OCI-LY1 (cell line): ENCODE measurements at regions not wholly inside any gene's neighbourhood (a gene's known extent, or its start where the extent isn't known, plus 50 kb on each side); places are given as distances from the start of the nearest gene placed in this dataset.

Experiments
- H2AFZ ChIP-seq: fragments of 200-600 bp; sonication (generic), shearing (Covaris generic); 2 replicates; pipeline ENCODE4 v1.6.0; 2014; ENCODE audit warnings: antibody characterized with exemption, mild to moderate bottlenecking, low read length
- H3F3A ChIP-seq: fragments of 200-600 bp; sonication (generic), shearing (Covaris generic); 2 replicates; pipeline ENCODE4 v1.6.0; 2014; ENCODE audit warnings: mild to moderate bottlenecking, antibody characterized with exemption, low read length, moderate library complexity; ENCODE audit not compliant: insufficient read depth
- H3K27ac ChIP-seq: fragments of 200-600 bp; sonication (generic); 2 replicates; pipeline ENCODE4 v1.5.1; 2014; ENCODE audit warnings: low read length, mixed run types, mild to moderate bottlenecking, low read depth; ENCODE audit not compliant: poor library complexity, severe bottlenecking
- H3K27me3 ChIP-seq: fragments of 200-600 bp; sonication (generic); 2 replicates; pipeline ENCODE4 v1.6.0; 2014; ENCODE audit warnings: antibody characterized with exemption, mild to moderate bottlenecking, low read length, moderate library complexity; ENCODE audit not compliant: insufficient read depth
- H3K36me3 ChIP-seq: fragments of 200-600 bp; sonication (generic); 2 replicates; pipeline ENCODE4 v1.6.1; 2014; ENCODE audit warnings: mild to moderate bottlenecking, antibody characterized with exemption, low read length, moderate library complexity, mixed read lengths; ENCODE audit not compliant: insufficient read depth
- H3K4me1 ChIP-seq: fragments of 200-600 bp; sonication (generic); 2 replicates; pipeline ENCODE4 v1.5.1; 2014; ENCODE audit warnings: mild to moderate bottlenecking, low read length, moderate library complexity; ENCODE audit not compliant: insufficient read depth, severe bottlenecking
- H3K4me2 ChIP-seq: fragments of 200-600 bp; sonication (generic), shearing (Covaris generic); 2 replicates; pipeline ENCODE4 v1.6.1; 2014; ENCODE audit warnings: low read length
- H3K4me3 ChIP-seq: fragments of 200-600 bp; sonication (generic); 2 replicates; pipeline ENCODE4 v1.5.1; 2014; ENCODE audit warnings: low read length, low read depth, mild to moderate bottlenecking, mixed read lengths; ENCODE audit not compliant: poor library complexity, severe bottlenecking
- H3K79me2 ChIP-seq: fragments of 200-600 bp; shearing (Covaris generic); 2 replicates; pipeline ENCODE4 v1.6.1; 2016; ENCODE audit warnings: mixed run types, low read length, mixed read lengths; ENCODE audit not compliant: insufficient read depth
- H3K9ac ChIP-seq: fragments of 200-600 bp; sonication (generic), shearing (Covaris generic); 2 replicates; pipeline ENCODE4 v1.6.1; 2014; ENCODE audit warnings: mild to moderate bottlenecking, low read length, mixed read lengths
- H3K9me2 ChIP-seq: fragments of 200-600 bp; sonication (generic), shearing (Covaris generic); 2 replicates; pipeline ENCODE4 v1.6.1; 2014; ENCODE audit warnings: low read depth, mild to moderate bottlenecking, low read length, mixed read lengths
- H3K9me3 ChIP-seq: fragments of 200-600 bp; shearing (Covaris generic); 2 replicates; pipeline ENCODE4 v1.6.1; 2014; ENCODE audit warnings: low read length, mixed read lengths
- H4K20me1 ChIP-seq: fragments of 200-600 bp; sonication (generic), shearing (Covaris generic); 2 replicates; pipeline ENCODE4 v1.6.0; 2016; ENCODE audit warnings: mild to moderate bottlenecking, low read length; ENCODE audit not compliant: insufficient read depth
- CTCF ChIP-seq: fragments of 200-600 bp; sonication (generic), shearing (Covaris generic); IDR thresholded peaks from 2 replicates; pipeline ENCODE4 v1.5.1; 2017; ENCODE audit warnings: mild to moderate bottlenecking, antibody characterized with exemption, low read length, moderate library complexity, mixed read lengths
- EZH2 ChIP-seq: fragments of 200-600 bp; sonication (generic), shearing (Covaris generic); IDR thresholded peaks from 2 replicates; pipeline ENCODE4 v1.8.0; 2017; ENCODE audit warnings: borderline replicate concordance, mixed run types, mild to moderate bottlenecking, antibody characterized with exemption, low read length, moderate library complexity, mixed read lengths

GRCh38 chr3:117084739-117085270 lies 375.2 kb downstream of the TUSC7 start:
- Histone ChIP-seq H3K4me1 (no peaks in the 10 kb centered on the region), H2AFZ (no peak overlapping the region), H3K9ac (no peak overlapping the region), H3K4me3 (no peak overlapping the region), H3K27me3 (no peaks in the 10 kb centered on the region), H3K4me2 (no peak overlapping the region), H4K20me1 (no peaks in the 10 kb centered on the region), H3K9me2 (no peaks in the 10 kb centered on the region), H3K9me3 (no peaks in the 10 kb centered on the region), H3F3A (no peaks in the 10 kb centered on the region), H3K36me3 (no peaks in the 10 kb centered on the region), H3K27ac (no peak overlapping the region), H3K79me2 (no peaks in the 10 kb centered on the region)
- TF ChIP-seq CTCF, result no peak
- no peak for TF ChIP-seq EZH2

GRCh38 chr3:117091676-117092075 lies 382.1 kb downstream of the TUSC7 start:
- Histone ChIP-seq H3K9ac (no peak overlapping the region), H3K9me3 (no peaks in the 10 kb centered on the region), H3K27me3 (no peaks in the 10 kb centered on the region), H3K27ac (no peak overlapping the region), H3K4me1 (no peaks in the 10 kb centered on the region), H4K20me1 (no peaks in the 10 kb centered on the region), H3K36me3 (no peaks in the 10 kb centered on the region), H3K4me2 (no peak overlapping the region), H3K9me2 (no peaks in the 10 kb centered on the region), H2AFZ (no peak overlapping the region), H3K79me2 (no peaks in the 10 kb centered on the region), H3F3A (no peaks in the 10 kb centered on the region), H3K4me3 (no peak overlapping the region)
- TF ChIP-seq EZH2 (no peak), CTCF (no peak)

GRCh38 chr3:117096549-117096948 lies 387.0 kb downstream of the TUSC7 start:
- no peaks in the 10 kb centered on the region for H3K36me3 ChIP-seq
- H3K4me1 ChIP-seq, result no peaks in the 10 kb centered on the region
- H3K4me2 ChIP-seq, result no peak overlapping the region
- no peaks in the 10 kb centered on the region for H3K9me3 ChIP-seq
- no peaks in the 10 kb centered on the region for H3F3A ChIP-seq
- no peak for TF ChIP-seq CTCF
- TF ChIP-seq EZH2, result no peak
- H3K9ac ChIP-seq, result no peak overlapping the region
- H2AFZ ChIP-seq, result no peak overlapping the region
- H3K79me2 ChIP-seq, result no peaks in the 10 kb centered on the region
- H4K20me1 ChIP-seq, result no peaks in the 10 kb centered on the region
- H3K27me3 ChIP-seq, result no peaks in the 10 kb centered on the region
- no peak overlapping the region for H3K27ac ChIP-seq
- H3K9me2 ChIP-seq, result no peaks in the 10 kb centered on the region
- no peak overlapping the region for H3K4me3 ChIP-seq
